NCI-H82 treated with DMSO at 0.1 percent for 48 hours (cell line): ENCODE measurements at regions not wholly inside any gene's neighbourhood (a gene's known extent, or its start where the extent isn't known, plus 50 kb on each side); places are given as distances from the start of the nearest gene placed in this dataset.
"Not testable (repeated sequence)": the region's sequence is repeated elsewhere in the genome, so short reads cannot be mapped to it uniquely, and the experiment has no call there.

ENCODE experiments used
- DNase-seq: peaks from one replicate; lab custom pipeline; 2025; ENCODE audit not compliant: unreplicated experiment; lab: John Stamatoyannopoulos, UW

GRCh38 chrX:120719622-120720021, 89.8 kb upstream of the C1GALT1C1 start:
- no peak for DNase-seq

DNA sequence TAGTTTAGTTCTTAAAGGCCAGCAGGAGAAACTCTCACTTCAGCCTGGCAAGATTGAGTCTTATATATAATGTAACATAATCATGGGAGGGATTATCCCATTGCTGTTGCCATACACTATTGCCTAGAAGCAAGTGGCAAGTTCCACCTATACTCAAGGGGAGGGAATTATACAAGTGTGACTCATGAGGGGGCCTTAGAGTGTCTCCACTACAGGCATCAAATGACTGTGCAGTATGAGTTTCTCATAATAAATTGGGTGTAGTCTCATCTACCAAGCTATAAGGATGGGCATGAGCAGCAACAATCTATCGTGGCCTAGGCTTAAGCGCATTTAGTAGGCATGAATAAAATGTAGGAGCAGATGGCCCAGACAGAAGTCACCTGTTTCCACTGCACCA, 89.1 kb upstream of the C1GALT1C1 start:
- DNase-seq: no peak

GRCh38 chrX:120702337-120702736, 72.5 kb upstream of the C1GALT1C1 start:
- DNase-seq: not testable (repeated sequence)

GRCh38 chrX:120697053-120697452, 67.2 kb upstream of the C1GALT1C1 start:
- DNase-seq: no peak

GRCh38 chrX:120692319-120692718, 62.5 kb upstream of the C1GALT1C1 start:
- no peak for DNase-seq

- DNase-seq: no peak
Measured at GRCh38 chrX:120690941-120691340, 61.1 kb upstream of the C1GALT1C1 start.

- DNase-seq: no peak
Measured at GRCh38 chrX:120690344-120690743, 60.5 kb upstream of the C1GALT1C1 start.

GRCh38 chrX:120680090-120680489, 50.2 kb upstream of the C1GALT1C1 start:
- DNase-seq: no peak
